PC-3 (cell line): ENCODE measurements at regions not wholly inside any gene's neighbourhood (a gene's known extent, or its start where the extent isn't known, plus 50 kb on each side); places are given as distances from the start of the nearest gene placed in this dataset.

Source experiments
- CTCF ChIP-seq: fragments of 300-600 bp; sonication (generic); conservative IDR thresholded peaks from 2 replicates; pipeline ENCODE4 v1.5.1; 2017; ENCODE audit warnings: antibody characterized with exemption, low read depth, mild to moderate bottlenecking, low read length
- EZH2 ChIP-seq: fragments of 300-600 bp; sonication (generic); IDR thresholded peaks from one replicate; pipeline ENCODE4 v1.6.1; 2017; ENCODE audit warnings: antibody characterized with exemption, mild to moderate bottlenecking, low read length; ENCODE audit not compliant: unreplicated experiment
- EZH2phosphoT487 ChIP-seq: fragments of 300-600 bp; sonication (generic); IDR thresholded peaks from 2 replicates; pipeline ENCODE4 v1.6.1; 2018; ENCODE audit warnings: mild to moderate bottlenecking, antibody characterized with exemption, low read length, borderline replicate concordance

GRCh38 chr14:104286086-104286485 is 147.7 kb downstream of the KIF26A start:
- TF ChIP-seq CTCF (no peak), EZH2 (no peak), EZH2phosphoT487 (no peak)
